Natural killer cell (primary cell): ENCODE measurements at regions not wholly inside any gene's neighbourhood (a gene's known extent, or its start where the extent isn't known, plus 50 kb on each side); places are given as distances from the start of the nearest gene placed in this dataset.

Experiments used
- ATAC-seq, 3 donors: fragments of 150-1000 bp in 2 of 3; fragments of 200-7000 bp in 1 of 3; cut with Tn5 transposase; 1 replicate in 1 of 3; 2 replicates in 2 of 3; pipeline ENCODE4 v1.10.0; 2021; ENCODE audit warnings: mild to moderate bottlenecking in 2 of 3, moderate library complexity in 2 of 3
- DNase-seq, 2 donors: peaks; one replicate each; pipeline versions ENCODE4 v3.0.0 to v3.0.0-alpha.2; 2013 to 2021; ENCODE audit warnings: mixed read lengths in 1 of 2
- H3K27ac ChIP-seq: one replicate; pipeline ENCODE4 v1.5.1; 2013; ENCODE audit warnings: mild to moderate bottlenecking, low read length
- H3K27me3 ChIP-seq: one replicate; pipeline ENCODE4 v1.6.1; 2013; ENCODE audit warnings: low read length; ENCODE audit not compliant: control insufficient read depth, insufficient read depth
- H3K36me3 ChIP-seq: one replicate; pipeline ENCODE4 v1.6.1; 2013; ENCODE audit warnings: low read length; ENCODE audit not compliant: control insufficient read depth, insufficient read depth
- H3K4me1 ChIP-seq: one replicate; pipeline ENCODE4 v1.6.1; 2013; ENCODE audit warnings: low read length; ENCODE audit not compliant: control insufficient read depth, insufficient read depth
- H3K4me3 ChIP-seq: one replicate; pipeline ENCODE4 v1.5.1; 2013; ENCODE audit warnings: low read length
- H3K9me3 ChIP-seq: one replicate; pipeline ENCODE4 v1.6.1; 2013; ENCODE audit warnings: low read length; ENCODE audit not compliant: control insufficient read depth, insufficient read depth
- H3K27ac Mint-ChIP-seq, 2 donors: one replicate each; pipeline ENCODE4 v1.8.0; 2022; ENCODE audit warnings: mild to moderate bottlenecking in 2 of 2, mixed read lengths in 2 of 2, moderate library complexity in 1 of 2
- H3K27me3 Mint-ChIP-seq, 2 donors: one replicate each; pipeline ENCODE4 v1.8.0; 2022; ENCODE audit warnings: low read depth in 2 of 2, mixed read lengths in 2 of 2
- H3K36me3 Mint-ChIP-seq: one replicate; pipeline ENCODE4 v1.8.0; 2022; ENCODE audit warnings: mixed read lengths
- H3K4me1 Mint-ChIP-seq, 2 donors: one replicate each; pipeline ENCODE4 v1.8.0; 2022; ENCODE audit warnings: mixed read lengths in 2 of 2
- H3K4me3 Mint-ChIP-seq: one replicate; pipeline ENCODE4 v1.8.0; 2022; ENCODE audit warnings: mild to moderate bottlenecking, moderate library complexity, mixed read lengths
- H3K9me3 Mint-ChIP-seq, 2 donors: one replicate each; pipeline ENCODE4 v1.8.0; 2022; ENCODE audit warnings: mixed read lengths in 2 of 2
- CTCF ChIP-seq: fragments of 200-600 bp; IDR thresholded peaks from one replicate; pipeline ENCODE4 v1.8.0; 2022; ENCODE audit warnings: antibody characterized with exemption
- WGBS: methylation state at CpG from one replicate; pipeline ENCODE4 v1.1.7; 2013; ENCODE audit warnings: missing lambda C conversion rate; ENCODE audit not compliant: insufficient coverage; 5-methylcytosine and 5-hydroxymethylcytosine counted together
- intact Hi-C: fragments of 100-400 bp; cut with micrococcal nuclease; formaldehyde crosslinking; loops from one replicate; pipeline ENCODE4 v1.14.2; 2022

GRCh38 chr6:50128420-50129005, 78.8 kb upstream of the DEFB112 start:
- Histone ChIP-seq H3K4me1 (no peaks in the 10 kb centered on the region), H3K36me3 (no peaks in the 10 kb centered on the region), H3K9me3 (no peaks in the 10 kb centered on the region), H3K27ac (no peak overlapping the region), H3K27me3 (no peaks in the 10 kb centered on the region), H3K4me3 (no peak overlapping the region)
- Mint-ChIP-seq H3K4me3 (no peak overlapping the region), H3K27me3 (no peaks in the 10 kb centered on the region), H3K4me1 (no peaks in the 10 kb centered on the region), H3K36me3 (no peaks in the 10 kb centered on the region), H3K9me3 (peaks cover 2% of the 10 kb centered on the region in 2 donors), H3K27ac (no peak overlapping the region)
- no CpG with 5 or more reads among the region's 2 CpGs for WGBS
- ATAC-seq = no peak
- no peak for DNase-seq
- no peak for TF ChIP-seq CTCF
- intact Hi-C loops = no loop called here

- no peaks in the 10 kb centered on the region for H3K9me3 Mint-ChIP-seq
- Histone ChIP-seq H3K4me1 (no peaks in the 10 kb centered on the region), H3K27ac (no peak overlapping the region), H3K9me3 (no peaks in the 10 kb centered on the region), H3K4me3 (no peak overlapping the region), H3K27me3 (no peaks in the 10 kb centered on the region), H3K36me3 (no peaks in the 10 kb centered on the region)
- no peaks in the 10 kb centered on the region for H3K4me1 Mint-ChIP-seq
- no peaks in the 10 kb centered on the region for H3K27me3 Mint-ChIP-seq
- WGBS = 88% methylated on average over 1 of the region's 1 CpG
- ATAC-seq = no peak
- intact Hi-C loops = no loop called here
- no peak overlapping the region for H3K4me3 Mint-ChIP-seq
- TF ChIP-seq CTCF = no peak
- DNase-seq = no peak
- H3K36me3 Mint-ChIP-seq = no peaks in the 10 kb centered on the region
- no peak overlapping the region for H3K27ac Mint-ChIP-seq
These were observed 86.2 kb upstream of the DEFB112 start for GRCh38 chr6:50135968-50136367.

- no peak overlapping the region for H3K4me3 ChIP-seq
- H3K4me1 ChIP-seq = no peaks in the 10 kb centered on the region
- TF ChIP-seq CTCF = no peak
- no peak overlapping the region for H3K27ac ChIP-seq
- no peak overlapping the region for H3K4me3 Mint-ChIP-seq
- DNase-seq = no peak
- H3K4me1 Mint-ChIP-seq = no peaks in the 10 kb centered on the region
- no peak for ATAC-seq
- H3K27me3 ChIP-seq = no peaks in the 10 kb centered on the region
- no peaks in the 10 kb centered on the region for H3K27me3 Mint-ChIP-seq
- no peaks in the 10 kb centered on the region for H3K36me3 Mint-ChIP-seq
- intact Hi-C loops = no loop called here
- H3K9me3 Mint-ChIP-seq = peaks cover 2 to 7% of the 10 kb centered on the region in 2 donors
- no peak overlapping the region for H3K27ac Mint-ChIP-seq
- H3K36me3 ChIP-seq = no peaks in the 10 kb centered on the region
- H3K9me3 ChIP-seq = no peaks in the 10 kb centered on the region
These were observed 91.4 kb upstream of the DEFB112 start for GRCh38 chr6:50141100-50141499.

- no peak overlapping the region for H3K4me3 Mint-ChIP-seq
- Histone ChIP-seq H3K27ac (no peak overlapping the region), H3K4me1 (no peaks in the 10 kb centered on the region), H3K9me3 (no peaks in the 10 kb centered on the region), H3K27me3 (no peaks in the 10 kb centered on the region), H3K36me3 (no peaks in the 10 kb centered on the region), H3K4me3 (no peak overlapping the region)
- intact Hi-C loops = no loop called here
- peaks cover 2 to 9% of the 10 kb centered on the region in 2 donors for H3K9me3 Mint-ChIP-seq
- H3K27ac Mint-ChIP-seq = no peak overlapping the region
- H3K27me3 Mint-ChIP-seq = no peaks in the 10 kb centered on the region
- TF ChIP-seq CTCF = no peak
- WGBS = 78% methylated on average over 1 of the region's 2 CpGs
- no peaks in the 10 kb centered on the region for H3K36me3 Mint-ChIP-seq
- no peaks in the 10 kb centered on the region for H3K4me1 Mint-ChIP-seq
- no peak for ATAC-seq
- no peak for DNase-seq
These were observed 93.4 kb upstream of the DEFB112 start for GRCh38 chr6:50143011-50143719.
